Endodermal cell (in vitro differentiated cells): ENCODE measurements at regions not wholly inside any gene's neighbourhood (a gene's known extent, or its start where the extent isn't known, plus 50 kb on each side); places are given as distances from the start of the nearest gene placed in this dataset.
A peak's percentile ranks its signal among the peaks of the same experiment; 100 is the strongest.

ENCODE experiments used
- DNase-seq: peaks from one replicate; pipeline ENCODE4 v3.0.0-alpha.2; 2017
- H3K27ac ChIP-seq: 2 replicates; pipeline ENCODE4 v1.5.1; 2013; ENCODE audit warnings: mild to moderate bottlenecking, low read depth, low read length, moderate library complexity
- H3K27me3 ChIP-seq: 2 replicates; pipeline ENCODE4 v1.6.1; 2013; ENCODE audit warnings: mild to moderate bottlenecking, low read length, moderate library complexity; ENCODE audit not compliant: insufficient read depth, control insufficient read depth, poor library complexity, severe bottlenecking
- H3K36me3 ChIP-seq: 2 replicates; pipeline ENCODE4 v1.7.0; 2013; ENCODE audit warnings: mild to moderate bottlenecking, low read length, moderate library complexity; ENCODE audit not compliant: control insufficient read depth, insufficient read depth
- H3K4me1 ChIP-seq: one replicate; pipeline ENCODE4 v1.7.0; 2013; ENCODE audit warnings: low read length; ENCODE audit not compliant: control insufficient read depth, insufficient read depth
- H3K4me3 ChIP-seq: 2 replicates; pipeline ENCODE4 v1.5.1; 2013; ENCODE audit warnings: mild to moderate bottlenecking, low read length, moderate library complexity
- H3K9ac ChIP-seq: 2 replicates; pipeline ENCODE4 v1.6.1; 2013; ENCODE audit warnings: mild to moderate bottlenecking, low read length, moderate library complexity; ENCODE audit not compliant: poor library complexity, severe bottlenecking; ENCODE audit errors: extremely low read depth
- H3K9me3 ChIP-seq: 2 replicates; pipeline ENCODE4 v1.6.1; 2013; ENCODE audit warnings: mild to moderate bottlenecking, low read length, moderate library complexity; ENCODE audit not compliant: control insufficient read depth
- H3K27ac Mint-ChIP-seq: 2 replicates; pipeline ENCODE4 v1.8.0; 2020; ENCODE audit warnings: mixed read lengths
- H3K27me3 Mint-ChIP-seq: 2 replicates; pipeline ENCODE4 v1.8.0; 2021; ENCODE audit warnings: mild to moderate bottlenecking, mixed read lengths; ENCODE audit not compliant: insufficient read depth
- H3K36me3 Mint-ChIP-seq: 2 replicates; pipeline ENCODE4 v1.8.0; 2020; ENCODE audit warnings: low read depth, mixed read lengths
- H3K4me1 Mint-ChIP-seq: 2 replicates; pipeline ENCODE4 v1.8.0; 2020; ENCODE audit warnings: mixed read lengths
- H3K4me3 Mint-ChIP-seq: 2 replicates; pipeline ENCODE4 v1.8.0; 2020; ENCODE audit warnings: mild to moderate bottlenecking, moderate library complexity, mixed read lengths
- H3K9me3 Mint-ChIP-seq: 2 replicates; pipeline ENCODE4 v1.8.0; 2020; ENCODE audit warnings: mild to moderate bottlenecking, mixed read lengths
- WGBS, 2 experiments: methylation state at CpG; one replicate each; pipeline versions ENCODE4 v1.1.5 to v1.1.7; 2013; ENCODE audit warnings: missing lambda C conversion rate in 2 of 2, mixed read lengths in 1 of 2; ENCODE audit not compliant: insufficient coverage in 1 of 2, insufficient read length in 1 of 2; 5-methylcytosine and 5-hydroxymethylcytosine counted together
- TF ChIP-seq, protein P1 (sequence below): fragments of 200-600 bp; sonication (generic); conservative IDR thresholded peaks from 2 replicates; pipeline ENCODE4 v1.5.0; 2021; ENCODE audit warnings: antibody characterized with exemption, mild to moderate bottlenecking

DNA sequence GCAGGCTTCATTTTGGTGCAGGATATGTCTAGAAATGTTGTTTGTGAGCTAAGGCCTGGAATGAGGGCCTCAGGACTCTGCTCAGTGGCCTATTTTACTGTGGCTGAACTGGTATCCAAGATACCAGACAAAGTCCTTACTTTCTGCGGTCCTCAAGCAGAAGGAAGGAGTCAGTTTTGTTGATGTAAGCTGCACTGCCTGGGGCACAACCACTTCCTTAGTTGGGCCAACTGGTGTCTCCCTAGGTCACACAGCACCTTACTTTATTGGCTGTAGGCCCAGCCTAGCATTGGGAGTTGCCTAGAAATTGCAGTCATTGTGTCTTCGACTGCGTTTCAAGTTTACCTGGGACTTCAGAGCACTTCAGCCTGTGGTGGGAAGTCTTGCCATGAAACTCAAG, 1322.7 kb downstream of the AMY1C start:
- Mint-ChIP-seq H3K4me1 (no peaks in the 10 kb centered on the region), H3K27me3 (no peaks in the 10 kb centered on the region), H3K4me3 (no peak overlapping the region), H3K9me3 (peaks cover under 1% of the 10 kb centered on the region), H3K36me3 (no peaks in the 10 kb centered on the region), H3K27ac (no peak overlapping the region)
- H3K36me3 ChIP-seq: no peaks in the 10 kb centered on the region
- TF ChIP-seq, protein P1, sequence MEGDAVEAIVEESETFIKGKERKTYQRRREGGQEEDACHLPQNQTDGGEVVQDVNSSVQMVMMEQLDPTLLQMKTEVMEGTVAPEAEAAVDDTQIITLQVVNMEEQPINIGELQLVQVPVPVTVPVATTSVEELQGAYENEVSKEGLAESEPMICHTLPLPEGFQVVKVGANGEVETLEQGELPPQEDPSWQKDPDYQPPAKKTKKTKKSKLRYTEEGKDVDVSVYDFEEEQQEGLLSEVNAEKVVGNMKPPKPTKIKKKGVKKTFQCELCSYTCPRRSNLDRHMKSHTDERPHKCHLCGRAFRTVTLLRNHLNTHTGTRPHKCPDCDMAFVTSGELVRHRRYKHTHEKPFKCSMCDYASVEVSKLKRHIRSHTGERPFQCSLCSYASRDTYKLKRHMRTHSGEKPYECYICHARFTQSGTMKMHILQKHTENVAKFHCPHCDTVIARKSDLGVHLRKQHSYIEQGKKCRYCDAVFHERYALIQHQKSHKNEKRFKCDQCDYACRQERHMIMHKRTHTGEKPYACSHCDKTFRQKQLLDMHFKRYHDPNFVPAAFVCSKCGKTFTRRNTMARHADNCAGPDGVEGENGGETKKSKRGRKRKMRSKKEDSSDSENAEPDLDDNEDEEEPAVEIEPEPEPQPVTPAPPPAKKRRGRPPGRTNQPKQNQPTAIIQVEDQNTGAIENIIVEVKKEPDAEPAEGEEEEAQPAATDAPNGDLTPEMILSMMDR: no peak
- no peak for DNase-seq
- H3K4me3 ChIP-seq: no peak overlapping the region
- H3K27me3 ChIP-seq: no peaks in the 10 kb centered on the region
- no peaks in the 10 kb centered on the region for H3K4me1 ChIP-seq
- no peak overlapping the region for H3K27ac ChIP-seq
- WGBS, 2 experiments: 95% methylated on average over 3 of the region's 3 CpGs; no CpG with 5 or more reads in 1 of the 2 experiments
- no peak overlapping the region for H3K9ac ChIP-seq
- H3K9me3 ChIP-seq: no peaks in the 10 kb centered on the region

GRCh38 chr1:105072850-105073249, 1323.2 kb downstream of the AMY1C start:
- H3K27ac ChIP-seq: no peak overlapping the region
- H3K4me3 Mint-ChIP-seq: no peak overlapping the region
- H3K4me1 ChIP-seq: no peaks in the 10 kb centered on the region
- no peaks in the 10 kb centered on the region for H3K36me3 ChIP-seq
- H3K9me3 Mint-ChIP-seq: no peaks in the 10 kb centered on the region
- no peaks in the 10 kb centered on the region for H3K4me1 Mint-ChIP-seq
- H3K27me3 ChIP-seq: no peaks in the 10 kb centered on the region
- TF ChIP-seq, protein P1: peak; percentile 64
- no peaks in the 10 kb centered on the region for H3K9me3 ChIP-seq
- H3K4me3 ChIP-seq: no peak overlapping the region
- H3K27ac Mint-ChIP-seq: no peak overlapping the region
- peak; percentile 72 for DNase-seq
- H3K27me3 Mint-ChIP-seq: no peaks in the 10 kb centered on the region
- H3K36me3 Mint-ChIP-seq: no peaks in the 10 kb centered on the region
- H3K9ac ChIP-seq: no peak overlapping the region
- WGBS, 2 experiments: 79% methylated on average over 3 of the region's 3 CpGs; no CpG with 5 or more reads in 1 of the 2 experiments

- Histone ChIP-seq H3K9me3 (no peaks in the 10 kb centered on the region), H3K27ac (no peak overlapping the region), H3K9ac (no peak overlapping the region), H3K4me1 (no peaks in the 10 kb centered on the region), H3K27me3 (no peaks in the 10 kb centered on the region), H3K4me3 (no peak overlapping the region), H3K36me3 (no peaks in the 10 kb centered on the region)
- Mint-ChIP-seq H3K36me3 (no peaks in the 10 kb centered on the region), H3K27ac (no peak overlapping the region), H3K9me3 (no peaks in the 10 kb centered on the region), H3K27me3 (no peaks in the 10 kb centered on the region), H3K4me1 (no peaks in the 10 kb centered on the region), H3K4me3 (no peak overlapping the region)
- no peak for DNase-seq
- TF ChIP-seq, protein P1: no peak
These were observed 1324.0 kb downstream of the AMY1C start for GRCh38 chr1:105073660-105074059.
